ENCODE measurements at regions not wholly inside any gene's neighbourhood (a gene's known extent, or its start where the extent isn't known, plus 50 kb on each side); places are given as distances from the start of the nearest gene placed in this dataset.
"Not testable (repeated sequence)": the region's sequence is repeated elsewhere in the genome, so short reads cannot be mapped to it uniquely, and the experiment has no call there.

DNA sequence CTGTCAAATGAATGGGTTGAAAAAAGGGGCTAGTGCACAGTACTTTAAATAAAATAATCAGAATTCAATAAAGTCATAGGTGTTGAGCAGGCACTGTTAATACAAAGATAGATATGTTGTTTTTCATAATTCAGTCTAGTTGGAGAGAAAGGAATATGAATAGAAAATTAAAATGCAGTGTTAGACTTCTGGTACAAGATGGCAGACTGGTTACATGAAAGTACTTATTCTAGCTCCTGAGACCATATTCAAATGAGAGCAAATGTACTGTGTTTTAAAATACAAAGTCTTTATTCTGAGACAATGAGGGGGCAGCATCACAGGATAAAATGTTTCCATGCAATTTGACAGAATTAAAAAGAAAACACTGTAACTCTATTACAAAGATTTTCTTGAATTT is 542.1 kb downstream of the COL11A1 start:
- ChIA-PET CTCF (no interaction called here), POLR2A (no interaction called here)
- intact Hi-C loops (cut with micrococcal nuclease), result no loop called here

DNA sequence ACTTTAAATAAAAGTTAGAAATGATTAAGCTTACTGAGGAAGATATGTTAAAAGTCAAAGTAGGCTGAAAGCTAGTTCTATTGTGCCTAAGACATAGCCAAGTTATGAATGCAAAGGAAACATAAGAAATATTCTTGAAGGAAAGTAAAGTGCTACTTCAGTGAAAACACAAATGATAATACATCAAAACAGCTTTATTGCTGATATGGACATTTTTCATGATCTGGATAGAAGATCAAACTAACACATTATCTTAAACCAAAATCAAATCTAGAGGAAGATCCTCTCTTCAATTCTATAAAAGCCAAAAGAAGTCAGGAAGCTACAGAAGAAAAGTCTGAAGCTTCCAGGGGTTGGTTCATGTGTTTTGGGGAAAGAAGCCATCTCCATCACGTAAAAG is 545.9 kb downstream of the COL11A1 start:
- no peak overlapping the region for H3K4me3 Mint-ChIP-seq
- H3K27me3 Mint-ChIP-seq, result no peaks in the 10 kb centered on the region
- no peak overlapping the region for H3K27ac Mint-ChIP-seq
- no peaks in the 10 kb centered on the region for H3K4me1 Mint-ChIP-seq (ENCODE audit: low read depth)
- ChIA-PET POLR2A (no interaction called here), CTCF (no interaction called here)
- no peaks in the 10 kb centered on the region for H3K9me3 Mint-ChIP-seq
- H3K36me3 Mint-ChIP-seq, result no peaks in the 10 kb centered on the region
- intact Hi-C loops (cut with micrococcal nuclease), result no loop called here
- no peak for DNase-seq

More for the DNA sequence above, 542.1 kb downstream of the COL11A1 start:
- Mint-ChIP-seq H3K27ac (no peak overlapping the region), H3K36me3 (no peaks in the 10 kb centered on the region), H3K4me3 (no peak overlapping the region), H3K9me3 (no peaks in the 10 kb centered on the region), H3K4me1 (ENCODE audit: low read depth) (no peaks in the 10 kb centered on the region), H3K27me3 (no peaks in the 10 kb centered on the region)
- DNase-seq, result no peak

DNA sequence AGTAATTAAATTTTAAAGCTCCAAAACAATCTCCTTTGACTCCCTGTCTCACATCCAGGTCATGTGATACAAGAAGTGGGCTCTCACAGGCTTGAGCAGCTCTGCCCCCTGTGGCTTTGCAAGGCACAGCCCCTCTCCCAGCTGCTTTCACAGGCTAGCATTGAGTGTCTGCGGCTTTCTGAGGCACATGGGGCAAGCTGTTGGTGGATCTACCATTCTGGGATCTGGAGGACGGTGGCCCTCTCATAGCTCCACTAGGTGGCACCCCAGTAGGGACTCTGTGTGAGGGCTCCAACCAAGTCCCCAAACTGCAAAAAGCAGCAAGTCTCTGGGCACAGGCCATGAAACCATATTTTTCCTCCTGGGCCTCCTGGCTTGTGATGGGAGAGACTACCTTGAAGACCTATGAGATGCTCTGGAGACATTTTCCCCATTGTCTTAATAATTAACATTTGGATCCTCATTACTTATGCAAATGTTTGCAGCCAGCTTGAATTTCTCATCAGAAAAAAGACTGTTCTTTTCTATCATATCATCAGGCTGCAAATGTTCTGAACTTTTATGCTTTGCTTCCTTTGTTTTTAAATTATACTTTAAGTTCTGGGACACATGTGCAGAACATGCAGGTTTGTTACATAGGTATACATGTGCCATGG is 554.1 kb upstream of the OLFM3 start:
- H3K4me3 Mint-ChIP-seq, result no peak overlapping the region
- DNase-seq, result peak; percentile 9
- intact Hi-C loops (cut with micrococcal nuclease), result no loop called here
- H3K9me3 Mint-ChIP-seq, result peaks cover 17% of the 10 kb centered on the region
- no peaks in the 10 kb centered on the region for H3K27me3 Mint-ChIP-seq
- no peaks in the 10 kb centered on the region for H3K36me3 Mint-ChIP-seq
- no peaks in the 10 kb centered on the region for H3K4me1 Mint-ChIP-seq (ENCODE audit: low read depth)
- ChIA-PET CTCF (no interaction called here), POLR2A (no interaction called here)
- no peak overlapping the region for H3K27ac Mint-ChIP-seq

DNA sequence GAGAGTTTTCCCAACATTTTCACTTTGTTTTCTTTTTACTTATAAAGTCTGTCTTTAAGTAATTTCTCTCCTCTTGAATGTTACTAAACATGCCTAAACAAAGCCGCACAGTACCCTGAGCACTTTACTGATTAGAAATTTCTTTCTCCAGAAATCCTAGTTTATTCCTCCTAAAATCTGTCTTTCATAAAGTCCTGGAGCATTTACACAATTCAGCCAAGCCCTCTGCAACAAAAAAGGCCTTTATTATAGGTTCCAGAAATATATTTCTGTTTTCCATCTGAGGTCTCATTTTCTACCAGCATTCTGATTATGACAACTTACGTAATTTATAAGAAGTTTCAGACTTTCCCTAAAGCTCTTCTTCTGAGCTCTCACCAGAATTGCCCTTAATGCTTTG is 549.5 kb upstream of the OLFM3 start:
- Mint-ChIP-seq H3K27me3 (no peaks in the 10 kb centered on the region), H3K36me3 (no peaks in the 10 kb centered on the region), H3K4me3 (no peak overlapping the region), H3K27ac (no peak overlapping the region), H3K4me1 (ENCODE audit: low read depth) (no peaks in the 10 kb centered on the region), H3K9me3 (no peaks in the 10 kb centered on the region)
- CTCF ChIA-PET, result no interaction called here
- DNase-seq, result no peak
- POLR2A ChIA-PET, result no interaction called here
- intact Hi-C loops (cut with micrococcal nuclease), result no loop called here

DNA sequence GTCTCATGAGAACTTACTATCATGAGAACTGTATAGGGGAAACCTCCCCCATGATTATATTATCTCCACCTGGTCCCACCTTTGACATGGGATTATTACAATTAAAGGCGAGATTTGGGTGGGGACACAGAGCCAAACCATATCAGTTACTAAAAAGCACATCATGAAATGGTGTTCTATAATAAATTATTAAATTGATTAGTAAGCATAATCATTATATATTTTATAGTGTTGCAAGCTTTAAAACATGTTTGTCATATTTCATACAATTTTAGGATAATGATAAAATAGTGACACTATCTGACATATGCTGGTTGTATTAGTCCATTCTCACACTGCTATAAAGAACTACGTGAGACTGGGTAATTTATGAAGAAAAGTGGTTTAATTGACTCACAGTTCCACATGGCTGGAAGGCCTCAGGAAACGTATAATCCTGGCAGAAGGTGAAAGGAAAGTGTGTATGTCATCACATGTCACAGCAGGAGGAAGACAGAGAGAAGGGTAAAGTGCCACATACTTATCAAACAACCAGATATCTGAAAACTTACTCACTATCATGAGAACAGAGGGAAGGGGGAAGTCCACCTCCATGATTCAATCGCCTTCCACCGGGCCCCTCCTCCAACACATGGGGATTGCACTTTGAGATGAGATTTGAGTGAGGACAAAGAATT is 539.2 kb upstream of the OLFM3 start:
- CTCF ChIA-PET, result no interaction called here
- Mint-ChIP-seq H3K4me3 (no peak overlapping the region), H3K9me3 (no peaks in the 10 kb centered on the region), H3K27me3 (no peaks in the 10 kb centered on the region), H3K4me1 (ENCODE audit: low read depth) (no peaks in the 10 kb centered on the region), H3K27ac (no peak overlapping the region), H3K36me3 (no peaks in the 10 kb centered on the region)
- no peak for DNase-seq
- intact Hi-C loops (cut with micrococcal nuclease), result no loop called here
- POLR2A ChIA-PET, result no interaction called here

DNA sequence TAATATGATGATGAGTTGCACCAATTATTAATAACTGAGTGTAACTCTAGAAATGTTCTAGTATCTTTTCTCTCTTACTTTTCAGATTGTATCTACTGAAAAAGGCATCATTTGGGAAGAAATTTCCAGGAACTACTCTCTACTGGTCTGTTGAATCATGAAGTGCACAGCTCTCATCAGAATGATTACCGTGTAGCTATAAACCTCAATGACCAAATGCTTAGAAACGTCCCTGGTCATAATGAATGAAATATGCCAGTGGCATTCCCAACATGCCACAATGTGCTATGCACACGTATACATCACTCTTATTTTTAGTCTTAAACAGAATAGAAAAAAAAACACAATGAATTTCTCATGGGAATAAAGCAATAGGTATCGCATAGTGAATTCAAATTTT is 534.3 kb upstream of the OLFM3 start:
- H3K4me3 Mint-ChIP-seq, result no peak overlapping the region
- no peaks in the 10 kb centered on the region for H3K4me1 Mint-ChIP-seq (ENCODE audit: low read depth)
- POLR2A ChIA-PET, result no interaction called here
- H3K27ac Mint-ChIP-seq, result no peak overlapping the region
- intact Hi-C loops (cut with micrococcal nuclease), result no loop called here
- CTCF ChIA-PET, result no interaction called here
- H3K9me3 Mint-ChIP-seq, result no peaks in the 10 kb centered on the region
- no peaks in the 10 kb centered on the region for H3K36me3 Mint-ChIP-seq
- no peaks in the 10 kb centered on the region for H3K27me3 Mint-ChIP-seq
- no peak for DNase-seq

DNA sequence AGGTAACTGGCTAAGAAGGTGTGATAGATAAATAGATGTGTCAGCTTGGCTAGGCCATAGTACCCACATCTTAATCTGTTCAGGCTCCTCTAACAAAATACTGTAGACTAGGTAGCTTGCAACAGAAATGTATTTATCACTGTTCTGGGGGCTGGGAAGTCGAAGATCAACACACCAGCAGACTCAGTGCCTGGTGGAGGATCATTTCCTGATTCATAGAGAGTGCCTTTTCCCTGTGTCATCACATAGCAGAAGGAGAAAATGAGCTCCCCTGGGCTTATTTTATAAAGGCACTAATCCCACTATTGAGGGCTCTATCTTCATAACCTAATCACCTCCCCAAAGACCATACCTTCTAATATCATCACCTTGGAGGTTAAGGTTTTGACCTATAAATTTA is 532.7 kb upstream of the OLFM3 start:
- Mint-ChIP-seq H3K27me3 (no peaks in the 10 kb centered on the region), H3K4me1 (ENCODE audit: low read depth) (no peaks in the 10 kb centered on the region), H3K4me3 (no peak overlapping the region), H3K27ac (no peak overlapping the region), H3K9me3 (no peaks in the 10 kb centered on the region), H3K36me3 (no peaks in the 10 kb centered on the region)
- CTCF ChIA-PET, result no interaction called here
- intact Hi-C loops (cut with micrococcal nuclease), result no loop called here
- POLR2A ChIA-PET, result no interaction called here
- no peak for DNase-seq

DNA sequence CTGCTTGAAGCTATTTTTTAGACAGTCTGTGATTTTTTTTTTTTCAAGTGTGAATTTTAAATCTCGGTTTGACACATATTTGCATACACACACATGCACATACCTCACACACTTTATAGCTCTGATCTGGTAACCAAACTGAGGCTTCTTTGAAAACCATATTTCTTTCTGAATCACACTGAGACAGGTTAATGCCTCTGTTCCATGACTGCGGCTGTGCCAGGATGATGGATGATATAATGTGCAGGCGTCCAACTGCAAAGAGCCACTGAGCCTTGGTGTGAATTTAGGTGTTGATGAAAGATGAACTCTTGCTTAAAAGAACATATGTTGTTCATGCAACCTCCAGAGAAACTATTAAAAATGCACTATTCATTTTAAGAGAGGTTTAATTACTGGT is 504.0 kb upstream of the OLFM3 start:
- no peak for DNase-seq
- no peaks in the 10 kb centered on the region for H3K27me3 Mint-ChIP-seq
- H3K36me3 Mint-ChIP-seq, result no peaks in the 10 kb centered on the region
- no peaks in the 10 kb centered on the region for H3K4me1 Mint-ChIP-seq (ENCODE audit: low read depth)
- CTCF ChIA-PET, result interaction anchor here (0.7 kb wide), 1 partner anchor 428 kb away, joined by 3 read pairs; no protein-coding TSS in a partner anchor
- no peak overlapping the region for H3K27ac Mint-ChIP-seq
- peaks cover 10% of the 10 kb centered on the region for H3K9me3 Mint-ChIP-seq
- intact Hi-C loops (cut with micrococcal nuclease), result no loop called here
- POLR2A ChIA-PET, result no interaction called here
- H3K4me3 Mint-ChIP-seq, result no peak overlapping the region

DNA sequence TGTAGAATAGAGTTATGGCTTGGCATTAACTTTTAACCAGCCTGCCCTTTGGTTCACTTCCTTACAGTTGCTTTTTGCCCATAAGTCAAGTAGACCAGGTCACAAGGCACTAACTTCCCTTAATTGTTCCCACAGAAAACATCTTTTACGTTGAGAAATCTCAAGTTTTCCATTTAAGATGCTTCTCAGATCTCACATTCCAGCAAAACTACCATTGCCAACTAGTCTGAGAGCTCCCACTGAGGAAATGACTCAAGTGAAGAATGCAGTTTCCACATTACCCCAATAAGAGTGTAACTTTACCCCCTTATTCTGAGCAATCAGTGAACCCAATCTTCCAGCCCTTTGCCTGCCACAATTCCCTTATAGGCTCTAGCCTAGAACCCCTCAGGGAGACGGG is 502.2 kb upstream of the OLFM3 start:
- no peak overlapping the region for H3K27ac Mint-ChIP-seq
- H3K9me3 Mint-ChIP-seq, result peaks cover 15% of the 10 kb centered on the region
- H3K36me3 Mint-ChIP-seq, result no peaks in the 10 kb centered on the region
- ChIA-PET POLR2A (no interaction called here), CTCF (no interaction called here)
- no peak for DNase-seq
- no peak overlapping the region for H3K4me3 Mint-ChIP-seq
- H3K4me1 Mint-ChIP-seq (ENCODE audit: low read depth), result no peaks in the 10 kb centered on the region
- intact Hi-C loops (cut with micrococcal nuclease), result no loop called here
- no peaks in the 10 kb centered on the region for H3K27me3 Mint-ChIP-seq

DNA sequence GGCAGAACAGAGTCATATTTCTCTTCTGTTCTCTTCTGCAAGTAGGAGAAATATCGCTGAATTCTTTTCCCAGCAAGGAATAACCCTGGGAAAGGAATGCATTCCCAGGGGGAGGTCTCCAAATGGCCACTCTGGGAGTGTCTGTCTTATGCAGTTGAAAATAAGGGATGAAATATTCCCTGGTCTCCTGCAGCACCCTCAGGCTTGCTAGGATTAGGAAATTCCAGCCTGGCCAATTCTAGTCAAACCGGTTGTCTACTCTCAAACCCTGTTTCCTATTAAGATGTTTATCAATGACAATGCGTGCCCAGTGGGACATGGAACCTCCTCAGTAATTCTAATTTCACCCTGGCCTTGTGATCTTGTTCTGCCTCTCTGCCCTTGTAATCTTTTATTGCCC is 501.1 kb upstream of the OLFM3 start:
- H3K36me3 Mint-ChIP-seq; CTCF ChIA-PET; intact Hi-C loops (cut with micrococcal nuclease); POLR2A ChIA-PET; H3K4me1 Mint-ChIP-seq (ENCODE audit: low read depth); H3K27ac Mint-ChIP-seq; H3K4me3 Mint-ChIP-seq; DNase-seq; H3K27me3 Mint-ChIP-seq: not testable (repeated sequence)
- peaks cover 19% of the 10 kb centered on the region for H3K9me3 Mint-ChIP-seq

DNA sequence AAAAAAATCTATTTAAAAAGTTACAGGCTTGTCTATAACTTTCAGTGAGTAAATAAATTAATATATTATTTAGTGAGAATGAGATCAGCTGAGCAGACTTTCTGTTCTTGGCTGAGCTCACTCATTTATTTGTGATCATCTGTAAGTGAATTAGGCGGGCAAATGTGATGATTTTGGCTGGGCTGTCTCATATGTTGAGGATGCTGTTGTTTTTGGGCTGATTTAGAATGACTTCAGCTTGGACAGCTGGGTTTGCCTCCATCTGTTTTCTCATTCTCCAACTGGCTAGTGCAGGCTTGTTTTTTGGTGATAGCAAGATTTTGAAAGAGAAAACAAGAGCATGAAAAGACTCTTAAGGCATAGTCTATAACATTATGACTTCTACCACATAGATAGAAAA is 475.8 kb upstream of the OLFM3 start:
- ChIA-PET POLR2A (no interaction called here), CTCF (no interaction called here)
- no peaks in the 10 kb centered on the region for H3K27me3 Mint-ChIP-seq
- H3K9me3 Mint-ChIP-seq, result no peaks in the 10 kb centered on the region
- H3K27ac Mint-ChIP-seq, result no peak overlapping the region
- intact Hi-C loops (cut with micrococcal nuclease), result no loop called here
- H3K4me3 Mint-ChIP-seq, result no peak overlapping the region
- DNase-seq, result no peak
- H3K36me3 Mint-ChIP-seq, result no peaks in the 10 kb centered on the region
- H3K4me1 Mint-ChIP-seq (ENCODE audit: low read depth), result no peaks in the 10 kb centered on the region

DNA sequence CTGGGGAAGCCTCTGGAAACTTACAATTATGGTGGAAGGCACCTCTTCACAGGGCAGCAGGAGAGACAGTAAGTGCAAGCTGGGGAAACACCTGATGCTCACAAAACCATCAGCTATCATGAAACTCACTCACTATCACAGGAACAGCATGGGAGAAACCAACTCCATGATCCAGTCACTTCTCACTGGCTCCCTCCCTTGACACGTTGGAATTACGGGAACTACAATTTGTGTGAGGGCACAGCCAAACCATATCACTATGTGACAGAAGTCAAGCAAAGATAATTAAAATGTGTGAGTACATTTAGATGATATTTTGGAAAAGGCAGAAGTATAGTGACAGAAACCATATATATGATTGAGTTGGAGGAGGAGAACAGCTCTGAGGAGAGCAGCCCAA is 474.0 kb upstream of the OLFM3 start:
- ChIA-PET POLR2A (no interaction called here), CTCF (no interaction called here)
- no peak overlapping the region for H3K27ac Mint-ChIP-seq
- H3K9me3 Mint-ChIP-seq, result no peaks in the 10 kb centered on the region
- DNase-seq, result no peak
- intact Hi-C loops (cut with micrococcal nuclease), result no loop called here
- no peak overlapping the region for H3K4me3 Mint-ChIP-seq
- H3K36me3 Mint-ChIP-seq, result no peaks in the 10 kb centered on the region
- H3K4me1 Mint-ChIP-seq (ENCODE audit: low read depth), result no peaks in the 10 kb centered on the region
- no peaks in the 10 kb centered on the region for H3K27me3 Mint-ChIP-seq

DNA sequence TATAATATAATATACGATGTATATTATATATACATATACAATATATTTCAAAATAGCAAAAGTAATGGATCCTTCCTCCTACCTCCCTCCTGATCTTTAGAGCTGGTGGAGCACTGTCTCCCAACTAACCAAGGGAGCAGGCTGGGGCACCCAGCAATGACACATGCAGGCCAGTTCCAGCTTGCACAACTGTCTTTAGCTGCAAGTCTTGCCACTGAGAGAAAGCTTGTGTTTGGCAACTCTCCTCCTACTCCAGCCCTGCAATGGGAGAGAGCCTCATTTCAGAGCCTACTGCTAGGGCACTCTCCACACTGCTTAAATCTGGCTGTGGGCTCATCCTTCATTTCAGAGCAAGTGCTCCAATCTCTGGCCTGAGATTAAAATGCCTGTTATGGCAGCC is 469.8 kb upstream of the OLFM3 start:
- CTCF ChIA-PET, result no interaction called here
- Mint-ChIP-seq H3K4me1 (ENCODE audit: low read depth) (no peaks in the 10 kb centered on the region), H3K36me3 (no peaks in the 10 kb centered on the region), H3K9me3 (no peaks in the 10 kb centered on the region), H3K27me3 (no peaks in the 10 kb centered on the region), H3K27ac (no peak overlapping the region), H3K4me3 (no peak overlapping the region)
- POLR2A ChIA-PET, result no interaction called here
- intact Hi-C loops (cut with micrococcal nuclease), result no loop called here
- no peak for DNase-seq

All from activated CD4-positive, alpha-beta memory T cell treated with anti-CD3 and anti-CD28 coated beads for 36 hours (primary cell).